ENCODE measurements at regions not wholly inside any gene's neighbourhood (a gene's known extent, or its start where the extent isn't known, plus 50 kb on each side); places are given as distances from the start of the nearest gene placed in this dataset.
"Not testable (repeated sequence)": the region's sequence is repeated elsewhere in the genome, so short reads cannot be mapped to it uniquely, and the experiment has no call there.

DNA sequence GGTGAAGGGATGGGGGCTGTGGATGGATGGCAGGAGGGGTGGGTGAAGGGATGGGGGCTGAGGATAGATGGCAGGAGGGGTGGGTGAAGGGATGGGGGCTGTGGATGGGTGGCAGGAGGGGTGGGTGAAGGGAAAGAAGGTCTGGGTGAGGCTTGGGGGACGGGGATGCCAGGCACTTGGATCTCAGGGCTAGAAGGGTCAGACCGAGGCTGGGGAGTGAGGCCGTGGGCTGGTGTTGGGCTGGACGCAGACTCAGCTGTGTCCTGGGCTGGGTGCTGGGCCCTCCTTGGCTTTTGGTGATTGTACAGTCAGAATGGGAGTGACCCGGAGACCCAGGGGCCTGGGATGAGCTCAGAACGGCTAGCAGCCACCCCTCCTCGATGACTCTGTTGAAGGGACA is 192.4 kb downstream of the TMEM121 start:
- DNase-seq: not testable (repeated sequence)

GRCh38 chr14:105720106-105720505 is 193.7 kb downstream of the TMEM121 start:
- not testable (repeated sequence) for DNase-seq

GRCh38 chr14:105720852-105721601 is 194.6 kb downstream of the TMEM121 start:
- not testable (repeated sequence) for DNase-seq

- DNase-seq: not testable (repeated sequence)
Measured at GRCh38 chr14:105721602-105721970, 195.2 kb downstream of the TMEM121 start.

- DNase-seq: not testable (repeated sequence)
Measured at GRCh38 chr14:105721996-105722709, 195.8 kb downstream of the TMEM121 start.

DNA sequence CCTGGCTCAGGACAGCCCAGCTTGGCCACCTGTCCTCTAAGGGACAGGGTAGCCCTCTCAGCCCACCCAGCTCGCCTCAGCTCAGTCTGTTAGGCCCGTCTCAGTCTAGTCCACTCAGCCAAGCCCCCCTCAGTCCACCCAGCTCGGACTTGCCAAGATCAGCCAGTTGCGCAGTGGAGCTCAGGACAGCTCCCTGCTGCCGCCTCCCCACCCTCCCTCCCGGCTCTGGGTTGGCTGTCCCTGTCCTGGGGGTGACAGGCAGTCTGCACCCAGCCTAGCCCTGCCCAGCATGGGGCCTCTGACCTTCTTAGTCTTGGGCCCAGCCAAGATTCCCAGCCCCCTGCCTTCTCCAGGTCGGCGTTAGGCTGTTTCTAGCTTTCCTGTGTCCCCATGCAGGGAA is 196.9 kb downstream of the TMEM121 start:
- DNase-seq: not testable (repeated sequence)

GRCh38 chr14:105723776-105724175 is 197.4 kb downstream of the TMEM121 start:
- DNase-seq: not testable (repeated sequence)

DNA sequence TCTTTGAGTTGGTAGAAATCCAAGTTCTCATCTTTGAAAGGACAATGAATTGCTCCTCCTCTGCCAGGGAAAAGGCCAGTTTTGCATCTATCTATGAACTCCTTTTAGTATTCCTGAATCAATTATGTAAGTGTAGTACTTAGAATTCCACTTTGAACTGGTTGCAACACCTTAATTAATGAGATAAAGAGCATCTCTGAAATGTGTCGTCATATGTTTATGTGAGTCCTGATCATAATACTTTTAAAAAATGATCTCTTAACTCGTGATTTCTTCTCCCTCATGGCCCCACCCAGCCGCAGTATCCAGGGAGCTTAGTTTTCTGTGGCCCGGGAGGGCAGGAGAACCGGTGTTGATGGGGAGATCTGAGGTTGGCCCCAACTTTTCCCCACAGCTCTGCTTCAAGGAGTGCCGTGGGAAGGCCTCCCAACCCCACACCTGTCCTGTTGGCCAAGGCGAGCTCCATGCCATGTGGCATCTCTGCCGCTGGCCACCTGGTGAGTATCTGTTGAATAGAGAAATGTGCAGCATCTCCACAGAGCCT is 203.5 kb downstream of the TMEM121 start:
- DNase-seq: not testable (repeated sequence)

DNA sequence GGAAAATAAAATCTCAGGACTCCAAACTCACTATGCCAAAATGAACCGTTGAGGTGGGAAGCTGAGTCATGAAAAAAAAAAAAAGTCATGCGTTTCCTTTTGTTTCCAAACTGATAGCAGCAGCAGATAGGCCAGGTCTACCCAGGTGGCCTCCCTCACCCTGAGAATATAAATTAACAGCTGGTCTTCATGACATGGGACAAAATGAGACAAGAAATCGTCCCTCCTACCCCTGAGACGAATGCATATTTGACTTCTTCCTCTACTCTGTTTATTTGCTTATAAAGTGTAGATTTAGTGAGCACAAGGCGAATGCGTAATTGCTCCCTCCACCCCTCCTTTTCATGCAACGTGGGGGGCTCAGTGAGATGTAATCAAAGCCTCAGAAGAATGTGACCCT is 204.3 kb downstream of the TMEM121 start:
- DNase-seq: not testable (repeated sequence)

- DNase-seq: not testable (repeated sequence)
Measured at GRCh38 chr14:105731221-105731985, 205.0 kb downstream of the TMEM121 start.

- DNase-seq: no peak
Measured at GRCh38 chr14:105733081-105734065, 207.0 kb downstream of the TMEM121 start.

DNA sequence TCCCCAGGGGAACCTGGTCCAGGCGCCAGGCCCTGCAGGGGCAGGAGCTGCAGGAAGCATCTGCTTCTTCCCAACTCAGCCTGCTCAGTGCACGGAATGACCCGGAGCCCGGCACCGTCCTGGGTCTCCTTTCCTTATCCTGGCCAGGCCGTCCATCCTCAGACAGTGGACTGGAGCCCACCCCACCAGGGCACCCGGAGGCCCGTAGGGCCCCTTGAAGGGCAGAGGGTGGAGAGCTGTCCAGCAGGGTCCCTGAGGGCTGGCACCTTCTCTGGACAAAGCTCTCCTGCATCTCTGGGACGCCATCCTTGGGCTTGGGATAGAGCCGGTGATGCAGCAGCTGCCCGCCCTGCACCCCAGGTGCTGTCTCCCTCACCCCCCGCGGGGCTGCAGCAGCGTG is 207.9 kb downstream of the TMEM121 start:
- not testable (repeated sequence) for DNase-seq

- not testable (repeated sequence) for DNase-seq
Measured at GRCh38 chr14:105736331-105736730, 209.9 kb downstream of the TMEM121 start.

DNA sequence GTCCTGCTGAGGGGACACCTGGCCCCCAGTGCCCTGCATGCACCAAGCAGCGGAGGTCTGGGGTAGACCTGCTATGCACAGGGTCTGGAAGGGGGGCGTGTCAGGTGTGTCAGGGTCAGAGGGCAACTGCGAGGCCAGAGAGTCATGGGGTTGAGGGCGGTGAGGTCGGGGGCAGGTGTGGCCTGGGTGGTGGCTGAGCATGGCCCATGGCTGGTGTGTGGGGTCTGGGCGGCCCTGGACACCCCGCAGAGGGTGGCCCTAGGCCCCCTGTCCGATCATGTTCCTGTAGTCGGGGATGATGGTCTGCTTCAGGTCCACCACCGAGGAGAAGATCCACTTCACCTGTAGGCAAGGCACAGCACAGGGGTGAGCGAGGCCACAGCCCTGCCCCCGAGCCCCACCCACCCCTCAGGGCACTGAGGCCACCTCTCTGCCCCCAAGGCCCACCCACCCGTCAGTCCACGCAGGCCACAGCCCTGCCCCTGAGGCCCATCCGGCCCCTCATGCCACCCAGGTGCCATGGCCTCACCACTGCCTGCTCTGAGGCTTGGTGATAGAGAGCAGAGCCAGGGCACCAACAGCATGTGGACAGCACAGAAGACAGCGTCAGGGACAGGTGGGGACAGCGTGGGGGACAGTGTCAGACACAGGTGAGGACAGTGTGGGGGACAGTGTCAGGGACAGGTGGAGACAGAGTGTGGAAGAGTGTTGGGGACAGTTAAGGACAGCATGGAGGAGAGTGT is 211.3 kb downstream of the TMEM121 start:
- no peak for DNase-seq

GRCh38 chr14:105738638-105739037 is 212.3 kb downstream of the TMEM121 start:
- no peak for DNase-seq

- DNase-seq: no peak
Measured at GRCh38 chr14:105739331-105740102, 213.1 kb downstream of the TMEM121 start.

GRCh38 chr14:105740272-105740671 is 213.9 kb downstream of the TMEM121 start:
- DNase-seq: not testable (repeated sequence)

DNA sequence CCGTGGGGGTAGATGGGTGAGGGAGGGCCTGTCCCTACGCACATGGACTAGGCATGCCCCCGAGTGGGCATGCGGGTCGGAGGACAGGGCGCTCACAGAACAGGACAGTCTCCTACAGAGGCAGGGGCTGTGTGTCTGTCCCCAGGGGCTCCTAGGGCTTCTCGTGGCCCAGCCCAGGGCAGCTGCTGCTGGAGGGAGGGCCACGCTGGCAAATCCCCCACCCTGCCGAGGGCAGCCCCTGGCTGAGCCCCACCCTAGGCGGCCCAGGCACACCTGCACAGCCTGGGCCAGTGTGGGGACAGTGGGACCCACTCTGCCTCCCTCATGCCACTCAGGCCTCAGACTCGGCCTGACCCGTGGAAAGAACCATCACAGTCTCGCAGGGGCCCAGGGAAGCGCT is 214.6 kb downstream of the TMEM121 start:
- not testable (repeated sequence) for DNase-seq

GRCh38 chr14:105741707-105742530 is 215.5 kb downstream of the TMEM121 start:
- not testable (repeated sequence) for DNase-seq

- no peak for DNase-seq
Measured at GRCh38 chr14:105742531-105742848, 216.1 kb downstream of the TMEM121 start.
